Fibroblast of lung (primary cell): ENCODE measurements at regions not wholly inside any gene's neighbourhood (a gene's known extent, or its start where the extent isn't known, plus 50 kb on each side); places are given as distances from the start of the nearest gene placed in this dataset.

Experiments
- DNase-seq, 2 donors: peaks; one replicate each; pipeline versions ENCODE4 v3.0.0 to v3.0.0-alpha.2; 2010; ENCODE audit warnings: low read depth in 2 of 2
- H2AFZ ChIP-seq: 2 replicates; pipeline ENCODE4 v1.5.1; 2012; ENCODE audit warnings: low read length, control low read depth, inconsistent platforms
- H3K27ac ChIP-seq: 2 replicates; pipeline ENCODE4 v1.5.1; 2011; ENCODE audit warnings: low read length, control low read depth; ENCODE audit not compliant: insufficient read depth
- H3K27me3 ChIP-seq: 2 replicates; pipeline ENCODE4 v1.5.1; 2011; ENCODE audit warnings: mild to moderate bottlenecking, low read length; ENCODE audit not compliant: control insufficient read depth, insufficient read depth
- H3K36me3 ChIP-seq: 2 replicates; pipeline ENCODE4 v1.5.1; 2011; ENCODE audit warnings: low read length; ENCODE audit not compliant: control insufficient read depth, insufficient read depth
- H3K4me1 ChIP-seq: 2 replicates; pipeline ENCODE4 v1.5.1; 2011; ENCODE audit warnings: low read length; ENCODE audit not compliant: control insufficient read depth, insufficient read depth; ENCODE audit errors: extremely low read depth
- H3K4me2 ChIP-seq: 2 replicates; pipeline ENCODE4 v1.5.1; 2011; ENCODE audit warnings: low read length, control low read depth; ENCODE audit not compliant: insufficient read depth; ENCODE audit errors: extremely low read depth
- H3K4me3 ChIP-seq, 4 experiments: fragments of 200-600 bp in 1 of 4; sonication (generic) in 1 of 4; replicated peaks in 1 of 4; 2 replicates each; pipeline ENCODE4 v1.5.1; 2011 to 2016; ENCODE audit warnings: low read length in 4 of 4, low read depth in 3 of 4, mild to moderate bottlenecking in 3 of 4, control low read depth in 2 of 4, inconsistent platforms in 1 of 4, mixed read lengths in 1 of 4; ENCODE audit not compliant: insufficient read depth in 1 of 4; ENCODE audit errors: control extremely low read depth in 1 of 4
- H3K79me2 ChIP-seq: 2 replicates; pipeline ENCODE4 v1.5.1; 2012; ENCODE audit warnings: mild to moderate bottlenecking, low read length, inconsistent platforms; ENCODE audit not compliant: control insufficient read depth, insufficient read depth
- H3K9ac ChIP-seq: 2 replicates; pipeline ENCODE4 v1.5.1; 2011; ENCODE audit warnings: mild to moderate bottlenecking, low read length, control low read depth; ENCODE audit not compliant: insufficient read depth
- H3K9me3 ChIP-seq: 2 replicates; pipeline ENCODE4 v1.5.1; 2012; ENCODE audit warnings: low read depth, low read length; ENCODE audit not compliant: control insufficient read depth, insufficient read depth
- H4K20me1 ChIP-seq: 2 replicates; pipeline ENCODE4 v1.5.1; 2011; ENCODE audit warnings: low read length; ENCODE audit not compliant: control insufficient read depth, insufficient read depth; ENCODE audit errors: extremely low read depth
- EZH2 ChIP-seq: IDR thresholded peaks from 2 replicates; pipeline ENCODE4 v1.5.1; 2012; ENCODE audit warnings: low read length, control low read depth, mild to moderate bottlenecking; ENCODE audit errors: missing control alignments
- TF ChIP-seq, protein P1 (sequence below), 2 donors: IDR thresholded peaks in 1 of 2; conservative IDR thresholded peaks in 1 of 2; 1 replicate in 1 of 2; 2 replicates in 1 of 2; pipeline ENCODE4 v1.5.1; 2011 to 2012; ENCODE audit warnings: low read length in 2 of 2, control low read depth in 1 of 2, inconsistent platforms in 1 of 2, low read depth in 1 of 2, mild to moderate bottlenecking in 1 of 2

DNA sequence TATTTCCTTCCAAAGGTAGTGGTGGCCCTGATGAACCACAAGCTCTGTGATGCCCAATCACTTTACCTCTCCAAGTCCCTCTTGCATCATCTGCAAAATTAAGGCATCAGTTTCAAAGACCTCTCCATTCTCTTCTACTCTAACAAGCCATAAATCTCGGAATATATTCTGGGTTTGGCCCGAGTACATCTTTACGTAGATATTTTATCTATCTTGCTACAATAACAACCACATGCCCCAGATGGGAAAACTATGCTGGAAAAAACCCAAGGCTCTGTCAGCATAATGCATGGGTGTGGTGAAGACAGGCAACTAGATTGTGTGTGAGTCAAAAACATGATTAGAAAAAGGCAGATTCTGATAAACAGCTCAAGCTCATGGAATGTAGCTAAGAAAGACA, 228.2 kb upstream of the BLID start:
- H4K20me1 ChIP-seq, result no peaks in the 10 kb centered on the region
- H3K27me3 ChIP-seq, result no peaks in the 10 kb centered on the region
- no peaks in the 10 kb centered on the region for H3K9me3 ChIP-seq
- no peak overlapping the region for H2AFZ ChIP-seq
- TF ChIP-seq, protein P1, sequence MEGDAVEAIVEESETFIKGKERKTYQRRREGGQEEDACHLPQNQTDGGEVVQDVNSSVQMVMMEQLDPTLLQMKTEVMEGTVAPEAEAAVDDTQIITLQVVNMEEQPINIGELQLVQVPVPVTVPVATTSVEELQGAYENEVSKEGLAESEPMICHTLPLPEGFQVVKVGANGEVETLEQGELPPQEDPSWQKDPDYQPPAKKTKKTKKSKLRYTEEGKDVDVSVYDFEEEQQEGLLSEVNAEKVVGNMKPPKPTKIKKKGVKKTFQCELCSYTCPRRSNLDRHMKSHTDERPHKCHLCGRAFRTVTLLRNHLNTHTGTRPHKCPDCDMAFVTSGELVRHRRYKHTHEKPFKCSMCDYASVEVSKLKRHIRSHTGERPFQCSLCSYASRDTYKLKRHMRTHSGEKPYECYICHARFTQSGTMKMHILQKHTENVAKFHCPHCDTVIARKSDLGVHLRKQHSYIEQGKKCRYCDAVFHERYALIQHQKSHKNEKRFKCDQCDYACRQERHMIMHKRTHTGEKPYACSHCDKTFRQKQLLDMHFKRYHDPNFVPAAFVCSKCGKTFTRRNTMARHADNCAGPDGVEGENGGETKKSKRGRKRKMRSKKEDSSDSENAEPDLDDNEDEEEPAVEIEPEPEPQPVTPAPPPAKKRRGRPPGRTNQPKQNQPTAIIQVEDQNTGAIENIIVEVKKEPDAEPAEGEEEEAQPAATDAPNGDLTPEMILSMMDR (conservative IDR thresholded peaks at IDR 0.05 in 1 of 2, IDR thresholded peaks at IDR 0.05 in 1 of 2; ENCODE audit: low read depth in 1 of 2, low read length in 2 of 2), result no peak
- no peak for TF ChIP-seq EZH2
- no peaks in the 10 kb centered on the region for H3K36me3 ChIP-seq
- peaks cover 11% of the 10 kb centered on the region for H3K4me1 ChIP-seq
- peak overlapping the region; percentile 20 for H3K27ac ChIP-seq
- H3K79me2 ChIP-seq, result no peaks in the 10 kb centered on the region
- H3K4me3 ChIP-seq, result no peak overlapping the region
- H3K4me2 ChIP-seq, result peak overlapping the region; percentile 59
- no peak overlapping the region for H3K9ac ChIP-seq
- peak; percentile 97 to 99 for DNase-seq

DNA sequence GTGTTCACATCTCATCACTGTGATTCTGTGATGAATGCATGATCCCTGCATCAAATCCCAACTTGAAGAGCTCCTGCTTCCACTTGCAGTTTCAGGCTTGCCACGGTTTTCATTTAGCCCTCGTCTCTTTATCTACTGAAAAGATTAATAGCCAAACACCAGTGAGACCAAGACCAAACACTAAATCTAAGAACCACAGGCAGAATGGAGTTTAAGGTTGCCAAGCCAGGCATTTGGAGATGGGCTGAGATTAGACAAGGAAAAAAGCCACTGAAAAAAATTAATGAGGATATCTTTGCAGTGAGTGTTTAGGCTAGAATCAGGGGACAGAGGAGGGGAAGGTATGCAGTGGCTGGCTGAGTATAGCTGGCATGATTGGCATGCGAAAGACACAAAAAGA, 227.2 kb upstream of the BLID start:
- H3K36me3 ChIP-seq, result no peaks in the 10 kb centered on the region

DNA sequence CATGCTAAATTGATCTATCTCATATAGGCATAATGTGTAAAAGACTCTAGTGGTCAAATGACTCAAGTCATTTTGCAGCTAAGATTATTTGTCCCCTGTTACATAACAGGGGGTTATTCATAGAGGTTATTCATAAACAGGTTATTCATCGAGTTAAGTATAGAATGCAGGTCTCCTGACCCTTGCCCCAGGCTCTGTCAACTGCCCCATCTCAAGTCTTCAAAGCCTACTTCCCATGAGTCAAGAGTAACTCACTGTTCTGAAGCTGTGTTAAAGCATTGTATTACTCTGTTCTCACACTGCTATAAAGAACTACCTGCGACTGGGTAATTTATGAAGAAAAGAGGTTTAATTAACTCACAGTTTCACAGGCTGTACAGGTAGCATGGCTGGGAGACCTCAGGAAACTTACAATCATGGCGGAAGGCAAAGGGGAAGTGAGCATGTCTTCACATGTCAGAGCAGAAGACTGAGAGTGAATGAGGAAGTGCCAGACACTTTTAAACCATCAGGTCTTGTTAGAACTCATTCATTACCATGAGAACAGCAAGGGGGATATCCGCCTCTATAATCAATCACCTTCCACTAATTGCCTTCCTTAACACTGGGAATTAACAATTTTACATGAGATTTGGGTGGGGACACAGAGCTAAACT, 226.2 kb upstream of the BLID start:
- Histone ChIP-seq H3K27me3 (no peaks in the 10 kb centered on the region), H3K79me2 (no peaks in the 10 kb centered on the region), H3K9me3 (no peaks in the 10 kb centered on the region), H3K4me3 (no peak overlapping the region), H3K9ac (no peak overlapping the region), H3K4me1 (peaks cover 11% of the 10 kb centered on the region), H4K20me1 (no peaks in the 10 kb centered on the region), H2AFZ (no peak overlapping the region), H3K27ac (no peak overlapping the region), H3K4me2 (no peak overlapping the region), H3K36me3 (no peaks in the 10 kb centered on the region)
- DNase-seq, result no peak
- TF ChIP-seq, protein P1 (conservative IDR thresholded peaks at IDR 0.05 in 1 of 2, IDR thresholded peaks at IDR 0.05 in 1 of 2; ENCODE audit: low read depth in 1 of 2, low read length in 2 of 2), result no peak
- TF ChIP-seq EZH2, result no peak

More for the DNA sequence above, 227.2 kb upstream of the BLID start:
- H3K27me3 ChIP-seq, result no peaks in the 10 kb centered on the region
- H3K9me3 ChIP-seq, result no peaks in the 10 kb centered on the region
- no peak overlapping the region for H3K9ac ChIP-seq
- no peaks in the 10 kb centered on the region for H3K79me2 ChIP-seq
- H2AFZ ChIP-seq, result no peak overlapping the region
- peaks cover 11% of the 10 kb centered on the region for H3K4me1 ChIP-seq
- no peaks in the 10 kb centered on the region for H4K20me1 ChIP-seq
- TF ChIP-seq, protein P1 (conservative IDR thresholded peaks at IDR 0.05 in 1 of 2, IDR thresholded peaks at IDR 0.05 in 1 of 2; ENCODE audit: low read depth in 1 of 2, low read length in 2 of 2), result no peak
- no peak for TF ChIP-seq EZH2
- DNase-seq, result peak in 1 of 2 donors; percentile 95
- no peak overlapping the region for H3K4me3 ChIP-seq
- no peak overlapping the region for H3K4me2 ChIP-seq
- H3K27ac ChIP-seq, result no peak overlapping the region
